HG03060 (cell line): ENCODE measurements at regions not wholly inside any gene's neighbourhood (a gene's known extent, or its start where the extent isn't known, plus 50 kb on each side); places are given as distances from the start of the nearest gene placed in this dataset.

Experiments
- ATAC-seq: cut with Tn5 transposase; IDR thresholded peaks from one replicate; pipeline ENCODE4 v1.9.1; 2021; ENCODE audit warnings: low read depth, moderate number of reproducible peaks; ENCODE audit not compliant: unreplicated experiment

GRCh38 chr15:39275066-39275465, 305.8 kb upstream of the THBS1 start:
- ATAC-seq: no peak

- no peak for ATAC-seq
Measured at GRCh38 chr15:39279311-39279710, 301.6 kb upstream of the THBS1 start.

GRCh38 chr15:39281094-39281493, 299.8 kb upstream of the THBS1 start:
- ATAC-seq: no peak

GRCh38 chr15:39282663-39283208, 298.1 kb upstream of the THBS1 start:
- ATAC-seq: no peak

GRCh38 chr15:39283531-39283930, 297.3 kb upstream of the THBS1 start:
- ATAC-seq: no peak

GRCh38 chr15:39285071-39285470, 295.8 kb upstream of the THBS1 start:
- no peak for ATAC-seq

GRCh38 chr15:39285663-39286062, 295.2 kb upstream of the THBS1 start:
- ATAC-seq: no peak

GRCh38 chr15:39286706-39287105, 294.2 kb upstream of the THBS1 start:
- ATAC-seq: no peak

- ATAC-seq: no peak
Measured at GRCh38 chr15:39287322-39288195, 293.3 kb upstream of the THBS1 start.

GRCh38 chr15:39290711-39291435, 290.0 kb upstream of the THBS1 start:
- ATAC-seq: no peak

- ATAC-seq: no peak
Measured at GRCh38 chr15:39291690-39292089, 289.2 kb upstream of the THBS1 start.

- ATAC-seq: no peak
Measured at GRCh38 chr15:39296955-39297354, 283.9 kb upstream of the THBS1 start.

GRCh38 chr15:39298271-39298962, 282.5 kb upstream of the THBS1 start:
- no peak for ATAC-seq

- ATAC-seq: no peak
Measured at GRCh38 chr15:39299486-39300267, 281.2 kb upstream of the THBS1 start.

- ATAC-seq: no peak
Measured at GRCh38 chr15:39300451-39301153, 280.3 kb upstream of the THBS1 start.

- no peak for ATAC-seq
Measured at GRCh38 chr15:39301589-39301999, 279.3 kb upstream of the THBS1 start.

GRCh38 chr15:39302936-39303335, 277.9 kb upstream of the THBS1 start:
- no peak for ATAC-seq

- no peak for ATAC-seq
Measured at GRCh38 chr15:39304201-39304841, 276.6 kb upstream of the THBS1 start.
